Astrocyte (in vitro differentiated cells and primary cell): ENCODE measurements at regions not wholly inside any gene's neighbourhood (a gene's known extent, or its start where the extent isn't known, plus 50 kb on each side); places are given as distances from the start of the nearest gene placed in this dataset.

Experiments
- DNase-seq: peaks from one replicate; pipeline ENCODE4 v3.0.0-alpha.2; 2010; ENCODE audit warnings: low read depth
- FAIRE-seq: peaks from 2 replicates; lab custom pipeline; 2011; peaks lifted over from hg19 to GRCh38; lab: Jason Lieb, UNC
- H2AFZ ChIP-seq: 2 replicates; pipeline ENCODE4 v1.6.0; 2012; ENCODE audit warnings: low read depth, low read length, inconsistent platforms
- H3K27ac ChIP-seq: 2 replicates; pipeline ENCODE4 v1.5.1; 2011; ENCODE audit warnings: low read depth, low read length, inconsistent platforms
- H3K27me3 ChIP-seq: 2 replicates; pipeline ENCODE4 v1.6.0; 2011; ENCODE audit warnings: low read length, inconsistent platforms; ENCODE audit not compliant: insufficient read depth
- H3K36me3 ChIP-seq: 2 replicates; pipeline ENCODE4 v1.5.1; 2011; ENCODE audit warnings: low read length, inconsistent platforms; ENCODE audit not compliant: insufficient read depth
- H3K4me1 ChIP-seq: 2 replicates; pipeline ENCODE4 v1.5.1; 2011; ENCODE audit warnings: low read length, inconsistent platforms; ENCODE audit not compliant: insufficient read depth
- H3K4me2 ChIP-seq: 2 replicates; pipeline ENCODE4 v1.6.0; 2012; ENCODE audit warnings: low read length, inconsistent platforms
- H3K4me3 ChIP-seq: 2 replicates; pipeline ENCODE4 v1.5.1; 2011; ENCODE audit warnings: low read depth, mild to moderate bottlenecking, low read length, inconsistent platforms; ENCODE audit not compliant: insufficient read depth
- H3K79me2 ChIP-seq: 2 replicates; pipeline ENCODE4 v1.6.0; 2012; ENCODE audit warnings: mild to moderate bottlenecking, low read length, inconsistent platforms; ENCODE audit not compliant: insufficient read depth
- H3K9ac ChIP-seq: 2 replicates; pipeline ENCODE4 v1.6.0; 2012; ENCODE audit warnings: mild to moderate bottlenecking, low read length, inconsistent platforms
- H3K9me3 ChIP-seq: 2 replicates; pipeline ENCODE4 v1.5.1; 2012; ENCODE audit warnings: low read depth, mild to moderate bottlenecking, low read length, inconsistent platforms; ENCODE audit not compliant: insufficient read depth
- H4K20me1 ChIP-seq: 2 replicates; pipeline ENCODE4 v1.6.0; 2012; ENCODE audit warnings: low read length, inconsistent platforms; ENCODE audit not compliant: insufficient read depth
- H3K27ac Mint-ChIP-seq: one replicate; pipeline ENCODE4 v1.8.0; 2021; ENCODE audit warnings: mild to moderate bottlenecking, mixed read lengths; ENCODE audit not compliant: unreplicated experiment
- H3K27me3 Mint-ChIP-seq: one replicate; pipeline ENCODE4 v1.8.0; 2021; ENCODE audit warnings: low read depth, mixed read lengths; ENCODE audit not compliant: unreplicated experiment
- H3K36me3 Mint-ChIP-seq: one replicate; pipeline ENCODE4 v1.8.0; 2021; ENCODE audit warnings: low read depth, mixed read lengths; ENCODE audit not compliant: unreplicated experiment
- H3K4me1 Mint-ChIP-seq: one replicate; pipeline ENCODE4 v1.8.0; 2021; ENCODE audit warnings: low read depth, mixed read lengths; ENCODE audit not compliant: unreplicated experiment
- H3K4me3 Mint-ChIP-seq: one replicate; pipeline ENCODE4 v1.8.0; 2021; ENCODE audit warnings: mild to moderate bottlenecking, moderate library complexity, mixed read lengths; ENCODE audit not compliant: unreplicated experiment
- H3K9me3 Mint-ChIP-seq: one replicate; pipeline ENCODE4 v1.8.0; 2021; ENCODE audit warnings: mild to moderate bottlenecking, mixed read lengths; ENCODE audit not compliant: unreplicated experiment
- EZH2 ChIP-seq: IDR thresholded peaks from 2 replicates; pipeline ENCODE4 v1.6.1; 2012; ENCODE audit warnings: mild to moderate bottlenecking, low read length, inconsistent platforms; ENCODE audit not compliant: insufficient read depth
- TF ChIP-seq, protein P1 (sequence below): IDR thresholded peaks from 2 replicates; pipeline ENCODE4 v1.5.1; 2011; ENCODE audit warnings: low read depth, mild to moderate bottlenecking, inconsistent platforms, low read length, moderate library complexity; ENCODE audit not compliant: insufficient read depth

DNA sequence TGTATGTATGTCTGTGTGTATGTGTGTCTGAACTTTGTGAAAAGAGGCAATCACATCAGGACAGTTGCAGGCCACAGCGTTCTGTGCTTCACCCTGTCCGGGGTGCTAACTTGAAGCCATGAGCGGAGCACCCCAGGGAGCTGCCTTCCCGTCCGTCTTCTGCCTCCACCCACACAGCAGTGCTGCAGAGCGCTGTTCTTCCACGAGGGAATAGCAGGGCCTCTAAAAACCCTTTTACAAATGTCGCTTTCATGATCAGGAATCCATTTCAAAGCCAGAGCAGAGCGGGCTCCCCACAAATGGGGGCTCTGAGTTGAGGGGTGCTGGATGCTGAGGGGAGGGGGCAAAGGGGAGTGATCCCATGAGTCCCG lies 131.5 kb downstream of the RNASET2 start:
- H3K4me1 ChIP-seq = peaks cover 2% of the 10 kb centered on the region
- no peak overlapping the region for H3K4me2 ChIP-seq
- H3K9ac ChIP-seq = no peak overlapping the region
- H4K20me1 ChIP-seq = no peaks in the 10 kb centered on the region
- no peak for DNase-seq
- H3K27me3 ChIP-seq = no peaks in the 10 kb centered on the region
- FAIRE-seq = no peak
- H3K4me3 ChIP-seq = no peak overlapping the region
- Mint-ChIP-seq H3K27ac (no peak overlapping the region), H3K36me3 (no peaks in the 10 kb centered on the region), H3K9me3 (no peaks in the 10 kb centered on the region), H3K4me1 (peaks cover 8% of the 10 kb centered on the region), H3K27me3 (peaks cover 8% of the 10 kb centered on the region), H3K4me3 (no peak overlapping the region)
- H3K79me2 ChIP-seq = no peaks in the 10 kb centered on the region
- no peak for TF ChIP-seq EZH2
- TF ChIP-seq, protein P1, sequence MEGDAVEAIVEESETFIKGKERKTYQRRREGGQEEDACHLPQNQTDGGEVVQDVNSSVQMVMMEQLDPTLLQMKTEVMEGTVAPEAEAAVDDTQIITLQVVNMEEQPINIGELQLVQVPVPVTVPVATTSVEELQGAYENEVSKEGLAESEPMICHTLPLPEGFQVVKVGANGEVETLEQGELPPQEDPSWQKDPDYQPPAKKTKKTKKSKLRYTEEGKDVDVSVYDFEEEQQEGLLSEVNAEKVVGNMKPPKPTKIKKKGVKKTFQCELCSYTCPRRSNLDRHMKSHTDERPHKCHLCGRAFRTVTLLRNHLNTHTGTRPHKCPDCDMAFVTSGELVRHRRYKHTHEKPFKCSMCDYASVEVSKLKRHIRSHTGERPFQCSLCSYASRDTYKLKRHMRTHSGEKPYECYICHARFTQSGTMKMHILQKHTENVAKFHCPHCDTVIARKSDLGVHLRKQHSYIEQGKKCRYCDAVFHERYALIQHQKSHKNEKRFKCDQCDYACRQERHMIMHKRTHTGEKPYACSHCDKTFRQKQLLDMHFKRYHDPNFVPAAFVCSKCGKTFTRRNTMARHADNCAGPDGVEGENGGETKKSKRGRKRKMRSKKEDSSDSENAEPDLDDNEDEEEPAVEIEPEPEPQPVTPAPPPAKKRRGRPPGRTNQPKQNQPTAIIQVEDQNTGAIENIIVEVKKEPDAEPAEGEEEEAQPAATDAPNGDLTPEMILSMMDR = no peak
- no peak overlapping the region for H3K27ac ChIP-seq
- H3K36me3 ChIP-seq = no peaks in the 10 kb centered on the region
- H3K9me3 ChIP-seq = no peaks in the 10 kb centered on the region
- no peak overlapping the region for H2AFZ ChIP-seq

DNA sequence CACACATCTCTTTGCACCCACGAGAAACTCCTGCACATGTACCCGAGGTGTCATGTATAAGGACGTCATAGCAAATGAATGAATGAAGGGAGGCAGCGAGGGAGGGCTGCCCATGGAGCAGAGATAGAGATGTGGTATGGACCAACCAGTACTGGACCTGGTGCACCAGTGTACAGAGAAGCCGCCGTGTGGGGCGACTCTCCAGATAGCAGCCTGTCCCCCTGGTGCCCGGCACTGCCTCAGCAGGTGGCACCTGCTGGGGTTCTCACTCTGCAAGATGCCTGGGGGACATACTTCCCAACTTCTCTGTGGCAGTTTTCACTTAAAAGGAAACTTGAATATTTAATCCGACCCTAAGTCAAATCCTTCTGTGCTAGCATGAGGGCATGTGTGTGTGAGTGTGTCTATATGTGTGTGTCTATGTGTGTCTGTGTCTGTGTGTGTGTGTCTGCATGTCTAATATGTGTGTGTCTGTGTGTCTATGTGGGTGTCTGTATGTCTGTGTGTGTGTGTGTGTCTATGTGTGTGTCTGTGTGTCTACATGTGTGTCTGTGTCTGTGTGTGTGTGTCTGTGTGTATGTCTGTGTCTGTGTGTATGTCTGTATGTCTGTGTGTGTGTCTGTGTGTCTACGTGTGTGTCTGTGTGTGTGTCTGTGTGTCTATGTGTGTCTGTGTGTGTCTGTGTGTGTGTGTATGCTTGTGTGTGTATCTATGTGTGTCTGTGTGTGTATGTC lies 132.0 kb downstream of the RNASET2 start:
- DNase-seq = no peak
- no peak for TF ChIP-seq EZH2
- TF ChIP-seq, protein P1 = no peak
- no peak overlapping the region for H3K9ac ChIP-seq
- H3K27ac ChIP-seq = no peak overlapping the region
- no peak overlapping the region for H3K4me2 ChIP-seq
- no peaks in the 10 kb centered on the region for H3K27me3 ChIP-seq
- no peak for FAIRE-seq
- Mint-ChIP-seq H3K4me3 (no peak overlapping the region), H3K36me3 (no peaks in the 10 kb centered on the region), H3K4me1 (peaks cover 8% of the 10 kb centered on the region), H3K27ac (no peak overlapping the region), H3K9me3 (no peaks in the 10 kb centered on the region), H3K27me3 (peaks cover 8% of the 10 kb centered on the region)
- H4K20me1 ChIP-seq = no peaks in the 10 kb centered on the region
- no peak overlapping the region for H2AFZ ChIP-seq
- peaks cover 2% of the 10 kb centered on the region for H3K4me1 ChIP-seq
- no peaks in the 10 kb centered on the region for H3K79me2 ChIP-seq
- no peaks in the 10 kb centered on the region for H3K9me3 ChIP-seq
- no peaks in the 10 kb centered on the region for H3K36me3 ChIP-seq
- H3K4me3 ChIP-seq = no peak overlapping the region

DNA sequence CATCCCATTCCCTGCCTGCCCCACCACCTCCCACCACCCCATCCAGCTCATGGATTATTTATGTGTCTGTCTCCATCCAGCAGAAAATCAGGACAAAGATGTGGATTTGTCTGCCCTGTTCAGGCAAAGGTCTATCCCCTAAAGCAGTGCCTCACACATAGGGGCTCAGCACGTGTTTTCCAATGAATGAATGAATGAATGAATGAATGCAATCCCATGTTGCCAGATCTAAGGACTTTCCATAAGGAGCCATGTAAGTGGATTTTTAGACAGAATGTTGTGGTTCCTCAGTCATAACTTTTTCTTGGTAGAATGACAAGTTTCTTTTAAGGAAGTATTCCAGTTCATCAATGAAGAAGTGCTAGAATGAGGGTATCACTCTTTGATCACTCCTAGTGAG lies 133.7 kb downstream of the RNASET2 start:
- no peaks in the 10 kb centered on the region for H3K27me3 ChIP-seq
- peaks cover 2% of the 10 kb centered on the region for H3K4me1 ChIP-seq
- no peak overlapping the region for H3K9ac ChIP-seq
- H3K4me3 Mint-ChIP-seq = no peak overlapping the region
- H3K36me3 Mint-ChIP-seq = no peaks in the 10 kb centered on the region
- H3K27ac Mint-ChIP-seq = no peak overlapping the region
- TF ChIP-seq, protein P1 = no peak
- TF ChIP-seq EZH2 = no peak
- FAIRE-seq (no peak), DNase-seq (no peak)
- H4K20me1 ChIP-seq = no peaks in the 10 kb centered on the region
- H3K36me3 ChIP-seq = no peaks in the 10 kb centered on the region
- H3K9me3 ChIP-seq = no peaks in the 10 kb centered on the region
- peaks cover 8% of the 10 kb centered on the region for H3K27me3 Mint-ChIP-seq
- no peaks in the 10 kb centered on the region for H3K9me3 Mint-ChIP-seq
- no peaks in the 10 kb centered on the region for H3K79me2 ChIP-seq
- H2AFZ ChIP-seq = no peak overlapping the region
- H3K27ac ChIP-seq = no peak overlapping the region
- no peak overlapping the region for H3K4me3 ChIP-seq
- H3K4me2 ChIP-seq = no peak overlapping the region
- peaks cover 8% of the 10 kb centered on the region for H3K4me1 Mint-ChIP-seq
